Neural crest cell (in vitro differentiated cells): ENCODE measurements at regions not wholly inside any gene's neighbourhood (a gene's known extent, or its start where the extent isn't known, plus 50 kb on each side); places are given as distances from the start of the nearest gene placed in this dataset.

ENCODE experiments used
- DNase-seq: peaks from one replicate; pipeline ENCODE4 v3.0.0; 2021; ENCODE audit warnings: low read depth, mixed read lengths, low spot score
- H3K27ac Mint-ChIP-seq: one replicate; pipeline ENCODE4 v1.8.0; 2021; ENCODE audit warnings: mild to moderate bottlenecking, mixed read lengths; ENCODE audit not compliant: unreplicated experiment
- H3K27me3 Mint-ChIP-seq: 2 replicates; pipeline ENCODE4 v1.8.0; 2021; ENCODE audit warnings: low read depth, mild to moderate bottlenecking, mixed read lengths
- H3K36me3 Mint-ChIP-seq: 2 replicates; pipeline ENCODE4 v1.8.0; 2021; ENCODE audit warnings: low read depth, mild to moderate bottlenecking, mixed read lengths
- H3K4me1 Mint-ChIP-seq: 2 replicates; pipeline ENCODE4 v1.8.0; 2021; ENCODE audit warnings: mixed read lengths
- H3K4me3 Mint-ChIP-seq: one replicate; pipeline ENCODE4 v1.8.0; 2021; ENCODE audit warnings: mild to moderate bottlenecking, mixed read lengths
- H3K9me3 Mint-ChIP-seq: 2 replicates; pipeline ENCODE4 v1.8.0; 2021; ENCODE audit warnings: mixed read lengths
- TF ChIP-seq, protein P1 (sequence below): fragments of 200-600 bp; sonication (generic); conservative IDR thresholded peaks from 2 replicates; pipeline ENCODE4 v1.5.0; 2021; ENCODE audit warnings: antibody characterized with exemption, mild to moderate bottlenecking

GRCh38 chr2:118350621-118351020, 262.4 kb downstream of the INSIG2 start:
- Mint-ChIP-seq H3K27ac (no peak overlapping the region), H3K36me3 (no peaks in the 10 kb centered on the region), H3K4me1 (no peaks in the 10 kb centered on the region), H3K27me3 (peaks cover 8% of the 10 kb centered on the region), H3K4me3 (no peak overlapping the region), H3K9me3 (peaks cover 2% of the 10 kb centered on the region)
- DNase-seq: no peak
- TF ChIP-seq, protein P1, sequence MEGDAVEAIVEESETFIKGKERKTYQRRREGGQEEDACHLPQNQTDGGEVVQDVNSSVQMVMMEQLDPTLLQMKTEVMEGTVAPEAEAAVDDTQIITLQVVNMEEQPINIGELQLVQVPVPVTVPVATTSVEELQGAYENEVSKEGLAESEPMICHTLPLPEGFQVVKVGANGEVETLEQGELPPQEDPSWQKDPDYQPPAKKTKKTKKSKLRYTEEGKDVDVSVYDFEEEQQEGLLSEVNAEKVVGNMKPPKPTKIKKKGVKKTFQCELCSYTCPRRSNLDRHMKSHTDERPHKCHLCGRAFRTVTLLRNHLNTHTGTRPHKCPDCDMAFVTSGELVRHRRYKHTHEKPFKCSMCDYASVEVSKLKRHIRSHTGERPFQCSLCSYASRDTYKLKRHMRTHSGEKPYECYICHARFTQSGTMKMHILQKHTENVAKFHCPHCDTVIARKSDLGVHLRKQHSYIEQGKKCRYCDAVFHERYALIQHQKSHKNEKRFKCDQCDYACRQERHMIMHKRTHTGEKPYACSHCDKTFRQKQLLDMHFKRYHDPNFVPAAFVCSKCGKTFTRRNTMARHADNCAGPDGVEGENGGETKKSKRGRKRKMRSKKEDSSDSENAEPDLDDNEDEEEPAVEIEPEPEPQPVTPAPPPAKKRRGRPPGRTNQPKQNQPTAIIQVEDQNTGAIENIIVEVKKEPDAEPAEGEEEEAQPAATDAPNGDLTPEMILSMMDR: no peak

GRCh38 chr2:118349365-118349764, 261.1 kb downstream of the INSIG2 start:
- Mint-ChIP-seq H3K36me3 (no peaks in the 10 kb centered on the region), H3K4me1 (no peaks in the 10 kb centered on the region), H3K9me3 (peaks cover 2% of the 10 kb centered on the region), H3K27ac (no peak overlapping the region), H3K4me3 (no peak overlapping the region), H3K27me3 (peaks cover 8% of the 10 kb centered on the region)
- TF ChIP-seq, protein P1: no peak
- no peak for DNase-seq

DNA sequence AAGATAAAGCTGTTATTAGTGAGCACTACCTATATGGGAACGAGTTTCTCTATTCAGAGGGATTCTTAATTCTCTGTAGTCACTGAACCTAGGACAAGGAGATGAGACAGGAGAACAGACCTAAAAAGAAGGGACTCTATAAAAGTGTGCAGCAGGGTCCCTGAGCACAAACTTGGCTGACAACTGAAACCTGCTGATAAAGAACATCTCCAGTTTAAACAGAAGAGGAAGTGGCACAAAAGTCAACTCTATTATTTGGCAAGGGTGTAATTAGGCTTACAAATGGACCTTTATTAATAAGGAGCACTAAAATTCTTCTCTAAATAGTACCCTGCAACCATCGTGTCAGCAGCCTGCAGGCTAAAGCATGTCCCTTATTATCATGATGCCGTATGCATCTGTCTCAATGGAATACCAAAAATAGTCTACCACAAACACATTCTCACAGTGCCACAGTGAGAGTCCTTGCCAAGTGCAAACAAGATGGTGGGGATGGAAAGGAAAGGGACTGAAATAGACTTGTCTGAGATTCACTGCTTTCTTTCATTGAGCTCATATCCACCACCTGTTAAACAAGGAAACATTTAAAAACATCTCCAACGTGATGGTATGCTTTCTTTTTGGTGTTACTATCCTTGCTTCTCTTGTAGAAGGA, 260.2 kb downstream of the INSIG2 start:
- Mint-ChIP-seq H3K36me3 (no peaks in the 10 kb centered on the region), H3K4me3 (no peak overlapping the region), H3K9me3 (peaks cover 2% of the 10 kb centered on the region), H3K4me1 (no peaks in the 10 kb centered on the region), H3K27ac (no peak overlapping the region), H3K27me3 (peaks cover 8% of the 10 kb centered on the region)
- TF ChIP-seq, protein P1: no peak
- DNase-seq: no peak

- TF ChIP-seq, protein P1: no peak
- Mint-ChIP-seq H3K4me1 (no peaks in the 10 kb centered on the region), H3K9me3 (peaks cover 2% of the 10 kb centered on the region), H3K27me3 (peaks cover 2% of the 10 kb centered on the region), H3K36me3 (no peaks in the 10 kb centered on the region), H3K27ac (no peak overlapping the region), H3K4me3 (no peak overlapping the region)
- no peak for DNase-seq
Observed at GRCh38 chr2:118345465-118345864, 257.2 kb downstream of the INSIG2 start.

- H3K27ac Mint-ChIP-seq: no peak overlapping the region
- no peaks in the 10 kb centered on the region for H3K4me1 Mint-ChIP-seq
- H3K36me3 Mint-ChIP-seq: peaks cover 6% of the 10 kb centered on the region
- no peak for DNase-seq
- no peak overlapping the region for H3K4me3 Mint-ChIP-seq
- peaks cover 9% of the 10 kb centered on the region for H3K9me3 Mint-ChIP-seq
- no peaks in the 10 kb centered on the region for H3K27me3 Mint-ChIP-seq
- TF ChIP-seq, protein P1: no peak
Observed at GRCh38 chr2:118340103-118340502, 251.8 kb downstream of the INSIG2 start.
